ENCODE measurements at regions not wholly inside any gene's neighbourhood (a gene's known extent, or its start where the extent isn't known, plus 50 kb on each side); places are given as distances from the start of the nearest gene placed in this dataset.

DNA sequence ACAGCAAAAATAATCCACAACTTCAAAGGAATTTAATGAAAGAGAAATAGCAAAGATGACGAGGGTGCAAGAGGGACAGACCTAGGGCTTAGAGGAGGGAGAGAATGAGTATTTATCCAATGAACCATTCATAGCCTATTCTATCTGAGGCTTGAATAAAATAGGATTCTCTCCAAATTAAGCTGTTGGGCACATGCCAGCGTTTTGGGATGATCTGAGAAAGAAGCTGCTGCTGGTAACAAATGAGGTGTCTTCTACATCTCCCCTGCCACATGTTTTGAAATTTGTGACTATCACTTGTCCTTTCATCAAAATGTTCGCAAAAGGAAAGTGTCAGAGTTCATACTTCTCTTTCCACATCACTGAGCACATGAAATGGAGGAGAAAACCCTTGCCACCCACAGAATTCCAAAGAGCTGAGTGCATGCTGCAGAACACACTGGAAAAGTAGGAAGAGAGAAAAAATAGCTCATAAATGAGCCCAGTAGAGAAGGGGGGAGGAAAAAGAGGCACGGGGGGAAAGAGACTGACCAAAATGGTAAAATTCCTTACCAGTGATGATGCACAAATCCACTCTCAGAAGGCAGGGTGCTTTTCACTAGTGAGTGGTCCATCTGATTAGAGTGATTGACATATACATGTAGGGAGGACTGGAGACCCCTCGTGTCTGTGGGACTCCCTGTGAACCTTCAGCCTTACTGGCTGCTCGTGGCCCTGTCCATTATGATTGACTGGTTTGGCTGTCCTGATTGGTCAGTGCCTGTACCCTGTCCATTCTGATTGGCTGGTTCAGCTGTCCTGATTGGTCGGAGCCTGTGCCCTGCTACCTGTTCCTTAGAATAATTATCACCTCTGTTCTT is 180.5 kb downstream of the OGFRL1 start:
- intact Hi-C loops (cut with micrococcal nuclease): no loop called here
- DNase-seq (no peak), ATAC-seq (peak; percentile 57)

DNA sequence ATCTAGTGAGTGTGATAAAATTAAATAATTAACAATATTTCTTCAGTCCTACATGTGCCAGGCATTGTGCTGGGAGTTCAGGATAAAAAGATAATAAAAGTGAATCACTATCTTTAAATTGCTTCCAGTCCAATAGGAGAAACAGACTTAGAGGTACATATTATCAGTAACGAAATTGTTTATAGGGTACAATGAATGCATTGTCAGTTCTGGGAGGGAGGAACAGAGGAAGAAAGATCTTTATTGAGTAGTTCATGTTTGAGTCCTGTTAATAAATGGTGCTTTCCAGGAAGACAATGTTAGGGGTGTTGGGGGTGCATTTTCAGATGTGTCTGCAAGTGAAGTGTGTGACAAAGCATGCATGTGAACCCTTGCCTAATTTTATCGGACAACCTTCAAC is 183.1 kb downstream of the OGFRL1 start:
- ATAC-seq (no peak), DNase-seq (no peak)
- intact Hi-C loops (cut with micrococcal nuclease): no loop called here

DNA sequence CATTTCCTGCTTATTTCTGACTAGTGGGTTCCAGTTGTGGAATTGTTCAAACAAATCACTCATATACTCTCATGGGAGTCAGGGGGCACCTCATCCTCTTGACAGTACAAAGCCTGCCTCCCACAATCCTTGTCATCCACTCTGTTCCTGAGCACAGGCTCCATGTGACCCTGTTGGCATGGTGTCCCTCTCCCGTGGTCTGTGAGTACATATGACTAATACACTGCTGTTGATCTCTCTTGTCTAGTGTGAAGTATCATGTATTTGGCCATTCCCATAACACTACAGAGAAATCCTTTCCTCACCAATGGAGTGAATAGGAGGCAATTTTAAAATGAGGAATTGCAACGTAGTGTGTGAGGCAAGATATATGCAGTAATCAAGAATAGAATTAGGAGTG is 185.3 kb downstream of the OGFRL1 start:
- ATAC-seq: peak; percentile 86
- peak; percentile 48 for DNase-seq
- intact Hi-C loops (cut with micrococcal nuclease): no loop called here

GRCh38 chr6:71474942-71475341 is 186.3 kb downstream of the OGFRL1 start:
- DNase-seq (no peak), ATAC-seq (no peak)
- intact Hi-C loops (cut with micrococcal nuclease): no loop called here

GRCh38 chr6:71476371-71476770 is 187.8 kb downstream of the OGFRL1 start:
- ATAC-seq: no peak
- no peak for DNase-seq
- intact Hi-C loops (cut with micrococcal nuclease): no loop called here

GRCh38 chr6:71476872-71477271 is 188.3 kb downstream of the OGFRL1 start:
- ATAC-seq (no peak), DNase-seq (no peak)
- intact Hi-C loops (cut with micrococcal nuclease): no loop called here

DNA sequence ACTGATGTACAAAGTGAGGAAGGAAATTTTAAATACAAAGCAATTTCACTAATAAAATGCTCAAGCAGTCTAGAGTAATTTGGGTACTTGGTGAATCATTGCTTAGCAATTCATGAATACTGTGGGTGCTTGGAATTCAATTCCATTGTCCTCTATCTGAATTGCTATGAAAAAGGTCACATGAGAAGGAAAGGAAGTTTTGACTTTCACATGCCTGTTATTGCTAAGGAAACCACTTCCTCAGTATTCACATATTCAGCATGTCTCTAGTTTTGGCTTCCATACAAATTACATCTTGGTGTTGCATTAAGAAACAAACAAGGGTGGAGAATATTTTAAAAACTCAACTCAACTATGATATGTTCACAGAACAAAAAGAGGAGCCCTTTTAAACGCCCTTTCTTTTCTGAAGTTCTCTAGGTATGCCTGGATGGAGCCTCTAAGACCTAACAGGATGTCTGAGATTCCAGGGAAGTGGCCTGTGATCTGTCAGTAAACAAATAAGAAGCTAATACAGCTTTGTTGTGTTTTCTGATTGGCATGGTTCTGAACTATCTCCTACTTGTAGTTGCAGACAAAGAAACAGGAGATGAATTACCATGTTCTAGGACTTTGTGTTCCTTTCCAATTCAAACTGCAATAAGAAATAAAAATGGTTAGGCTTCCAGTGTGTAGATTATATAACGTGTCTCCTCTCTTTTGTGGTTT is 190.4 kb downstream of the OGFRL1 start:
- DNase-seq: no peak
- intact Hi-C loops (cut with micrococcal nuclease): no loop called here
- ATAC-seq: peak; percentile 71

GRCh38 chr6:71480577-71480976 is 192.0 kb downstream of the OGFRL1 start:
- intact Hi-C loops (cut with micrococcal nuclease): no loop called here
- ATAC-seq (peak; percentile 40), DNase-seq (no peak)

- no peak for DNase-seq
- no peak for ATAC-seq
- intact Hi-C loops (cut with micrococcal nuclease): no loop called here
Observed at GRCh38 chr6:71481011-71481410, 192.4 kb downstream of the OGFRL1 start.

DNA sequence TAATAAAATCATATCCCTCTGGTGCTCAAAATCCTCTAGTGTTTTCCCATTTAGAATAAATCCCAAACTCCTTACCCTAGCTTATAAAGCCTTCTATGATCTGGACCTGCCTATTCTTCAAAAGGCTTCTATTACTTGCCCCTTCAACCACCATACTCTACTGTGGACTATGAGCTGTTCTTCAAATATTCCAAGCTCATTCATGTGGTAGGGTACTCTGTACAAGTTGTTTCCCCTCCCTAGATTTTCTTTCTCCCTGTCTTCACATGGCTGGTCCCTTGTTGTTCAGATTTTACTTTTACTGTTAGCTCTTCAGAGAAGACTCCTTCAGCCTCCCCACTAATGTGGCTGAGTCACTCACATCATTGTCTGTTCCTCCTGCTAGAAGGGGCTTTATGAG is 193.2 kb downstream of the OGFRL1 start:
- no peak for DNase-seq
- intact Hi-C loops (cut with micrococcal nuclease): no loop called here
- ATAC-seq: no peak

DNA sequence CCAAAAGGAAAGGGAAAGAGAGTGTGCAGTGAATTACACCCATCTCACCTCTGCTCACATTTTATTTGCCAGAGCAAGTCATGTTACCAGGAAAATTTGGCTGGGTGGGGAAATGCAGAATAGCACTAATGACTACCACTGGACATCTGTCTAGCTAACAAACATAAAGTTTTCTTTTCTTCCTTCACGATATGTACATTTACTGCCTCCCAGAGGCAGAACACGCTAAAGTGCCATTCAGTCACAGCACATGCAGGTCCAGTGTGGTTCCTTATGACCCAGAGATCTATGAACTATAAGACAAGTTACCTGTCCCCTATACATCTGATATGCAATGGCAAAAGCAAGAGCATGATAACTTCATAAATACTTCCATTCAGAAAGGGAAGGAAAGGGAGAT is 194.1 kb downstream of the OGFRL1 start:
- intact Hi-C loops (cut with micrococcal nuclease): no loop called here
- ATAC-seq (no peak), DNase-seq (no peak)

- DNase-seq (no peak), ATAC-seq (no peak)
- intact Hi-C loops (cut with micrococcal nuclease): no loop called here
Observed at GRCh38 chr6:71486461-71486860, 197.8 kb downstream of the OGFRL1 start.

- DNase-seq: no peak
- no peak for ATAC-seq
- intact Hi-C loops (cut with micrococcal nuclease): no loop called here
Observed at GRCh38 chr6:71488186-71488585, 199.6 kb downstream of the OGFRL1 start.

DNA sequence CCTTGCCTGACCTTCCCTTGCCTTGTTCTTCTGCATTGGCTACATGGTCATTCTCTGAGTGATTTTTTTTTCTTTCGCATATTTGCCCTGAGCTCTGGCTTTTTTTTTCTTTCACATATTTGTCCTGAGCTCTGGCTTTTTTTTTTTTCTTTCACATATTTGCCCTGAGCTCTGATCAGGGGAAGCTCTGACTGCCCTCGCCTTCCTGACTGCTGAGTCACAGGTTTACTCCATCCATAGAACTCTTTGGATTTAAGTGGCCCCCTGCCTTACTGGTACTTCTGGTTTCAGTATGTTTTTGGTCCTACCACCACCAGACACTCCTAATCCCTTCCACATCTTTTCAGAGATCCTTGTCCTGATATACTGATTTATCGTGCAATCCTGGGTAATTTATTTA is 201.1 kb downstream of the OGFRL1 start:
- ATAC-seq (no peak), DNase-seq (no peak)
- intact Hi-C loops (cut with micrococcal nuclease): no loop called here

DNA sequence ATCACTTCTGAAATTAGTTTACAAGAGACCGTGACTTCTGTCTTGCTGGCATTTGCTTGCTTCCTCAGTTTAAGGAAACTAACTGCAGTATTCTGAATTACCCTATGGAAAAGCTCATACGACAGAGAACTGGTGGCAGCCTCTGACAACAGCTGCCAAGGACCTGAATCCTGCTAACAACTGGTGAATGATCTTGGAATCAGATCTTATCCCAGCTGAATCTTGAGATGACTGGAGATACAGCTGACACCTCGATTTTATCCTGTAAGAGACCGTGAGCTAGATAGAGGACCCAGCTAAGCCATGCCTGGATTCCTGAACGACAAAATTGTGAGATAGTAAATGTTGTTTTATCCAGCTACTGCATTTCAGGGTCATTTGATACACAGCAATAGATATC is 202.3 kb downstream of the OGFRL1 start:
- DNase-seq (no peak), ATAC-seq (no peak)
- intact Hi-C loops (cut with micrococcal nuclease): no loop called here

- ATAC-seq: no peak
- DNase-seq: no peak
- intact Hi-C loops (cut with micrococcal nuclease): no loop called here
Observed at GRCh38 chr6:71491844-71492243, 203.2 kb downstream of the OGFRL1 start.

GRCh38 chr6:71492668-71493067 is 204.1 kb downstream of the OGFRL1 start:
- ATAC-seq (no peak), DNase-seq (no peak)
- intact Hi-C loops (cut with micrococcal nuclease): no loop called here

DNA sequence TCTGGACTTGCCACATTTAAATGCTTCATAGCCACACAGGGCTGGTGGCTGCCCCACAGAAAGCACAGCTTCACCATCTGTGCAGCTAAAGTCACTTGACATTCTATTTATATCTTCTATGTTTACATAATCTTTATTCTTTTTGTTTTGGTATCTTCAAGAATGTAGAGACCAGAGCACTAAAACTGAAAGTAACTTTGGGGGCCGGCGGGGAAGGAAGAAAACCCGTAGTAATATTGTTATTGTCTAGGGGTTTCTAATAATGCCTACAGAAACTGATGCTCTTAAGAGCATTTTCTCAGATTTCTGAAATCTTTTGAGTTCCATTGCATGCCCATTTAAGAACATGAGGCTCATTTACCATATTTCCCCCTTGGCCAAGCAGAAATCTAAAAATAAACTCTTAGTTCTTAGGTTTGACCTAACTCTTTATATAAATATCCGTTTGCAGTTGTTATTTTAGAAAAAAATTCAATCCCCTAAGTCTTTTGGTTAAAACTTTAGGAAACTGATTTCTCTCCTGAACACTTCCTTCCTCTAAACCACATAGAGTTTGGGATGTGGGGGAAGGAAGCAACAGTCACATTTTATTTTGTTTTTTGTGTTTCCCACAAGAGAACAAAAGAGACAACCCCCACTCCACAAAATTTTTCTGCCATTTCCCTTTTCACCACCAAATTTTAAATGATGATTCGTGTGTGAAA is 207.6 kb downstream of the OGFRL1 start:
- ATAC-seq (peak; percentile 64), DNase-seq (peak; percentile 28)
- intact Hi-C loops (cut with micrococcal nuclease): no loop called here

GRCh38 chr6:71496722-71497033 is 208.1 kb downstream of the OGFRL1 start:
- intact Hi-C loops (cut with micrococcal nuclease): no loop called here
- ATAC-seq (peak; percentile 46), DNase-seq (no peak)

DNA sequence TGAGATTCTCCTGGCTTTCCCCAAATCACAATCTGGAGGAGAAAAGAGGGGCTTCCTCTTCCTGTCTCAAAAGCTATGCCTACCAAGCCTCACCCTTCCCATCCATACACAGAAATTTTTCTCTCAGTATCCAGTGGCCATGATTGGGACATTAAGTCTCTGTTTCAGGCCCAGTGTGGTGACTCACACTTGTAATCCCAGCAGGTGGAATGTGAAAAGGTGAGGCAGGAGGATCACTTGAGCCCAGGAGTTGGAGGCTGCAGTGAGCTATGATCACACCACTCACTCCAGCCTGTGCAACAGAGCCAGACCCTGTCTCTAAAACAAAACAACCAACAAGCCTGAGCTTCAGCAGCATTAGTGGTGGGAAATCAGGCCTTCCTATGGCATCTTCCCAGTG is 210.0 kb downstream of the OGFRL1 start:
- DNase-seq (no peak), ATAC-seq (no peak)
- intact Hi-C loops (cut with micrococcal nuclease): no loop called here

Measured in left ventricle myocardium superior (tissue), 1 donor.